IMR-90 (cell line): ENCODE measurements at regions not wholly inside any gene's neighbourhood (a gene's known extent, or its start where the extent isn't known, plus 50 kb on each side); places are given as distances from the start of the nearest gene placed in this dataset.
A peak's percentile ranks its signal among the peaks of the same experiment; 100 is the strongest.

Experiments used
- CEBPB ChIP-seq: IDR thresholded peaks from 2 replicates; pipeline ENCODE4 v1.6.1; 2012; ENCODE audit warnings: low read depth, low read length, improper control_type of control experiment
- CHD1 ChIP-seq: IDR thresholded peaks from 2 replicates; pipeline ENCODE4 v1.6.1; 2012; ENCODE audit warnings: low read depth, low read length, improper control_type of control experiment
- CTCF ChIP-seq: conservative IDR thresholded peaks from 2 replicates; pipeline ENCODE4 v1.5.1; 2012; ENCODE audit warnings: mild to moderate bottlenecking, low read depth, low read length, improper control_type of control experiment
- MAFK ChIP-seq: IDR thresholded peaks from 2 replicates; pipeline ENCODE4 v1.6.1; 2012; ENCODE audit warnings: low read depth, low read length, improper control_type of control experiment
- POLR2A ChIP-seq: IDR thresholded peaks from 2 replicates; pipeline ENCODE4 v1.6.1; 2012; ENCODE audit warnings: mild to moderate bottlenecking, low read depth, low read length
- RAD21 ChIP-seq: IDR thresholded peaks from 2 replicates; pipeline ENCODE4 v1.6.1; 2012; ENCODE audit warnings: low read length, improper control_type of control experiment
- USF2 ChIP-seq: fragments of 150-350 bp; IDR thresholded peaks from 2 replicates; pipeline ENCODE4 v1.6.1; 2017; ENCODE audit warnings: mild to moderate bottlenecking, antibody characterized with exemption, low read length, low read depth

- TF ChIP-seq CTCF, result no peak
- TF ChIP-seq RAD21, result no peak
- no peak for TF ChIP-seq POLR2A
- TF ChIP-seq CEBPB, result no peak
- no peak for TF ChIP-seq CHD1
- peak; percentile 40; the same call in 1 of the 2 replicates for TF ChIP-seq MAFK
- TF ChIP-seq USF2, result no peak
Measured at GRCh38 chr2:216761809-216762208, 66.5 kb upstream of the IGFBP5 start.
